GM12865 (cell line): ENCODE measurements at regions not wholly inside any gene's neighbourhood (a gene's known extent, or its start where the extent isn't known, plus 50 kb on each side); places are given as distances from the start of the nearest gene placed in this dataset.
A peak's percentile ranks its signal among the peaks of the same experiment; 100 is the strongest.

Experiments
- DNase-seq: peaks from one replicate; pipeline ENCODE4 v3.0.0; 2010; ENCODE audit warnings: low read depth
- H3K4me3 ChIP-seq: 2 replicates; pipeline ENCODE4 v1.5.1; 2011; ENCODE audit warnings: mild to moderate bottlenecking, low read depth, low read length, control low read depth
- TF ChIP-seq, protein P1 (sequence below): IDR thresholded peaks from 2 replicates; pipeline ENCODE4 v1.5.1; 2011; ENCODE audit warnings: low read length, control low read depth, low read depth, inconsistent platforms; ENCODE audit not compliant: insufficient read depth; ENCODE audit errors: missing control alignments

DNA sequence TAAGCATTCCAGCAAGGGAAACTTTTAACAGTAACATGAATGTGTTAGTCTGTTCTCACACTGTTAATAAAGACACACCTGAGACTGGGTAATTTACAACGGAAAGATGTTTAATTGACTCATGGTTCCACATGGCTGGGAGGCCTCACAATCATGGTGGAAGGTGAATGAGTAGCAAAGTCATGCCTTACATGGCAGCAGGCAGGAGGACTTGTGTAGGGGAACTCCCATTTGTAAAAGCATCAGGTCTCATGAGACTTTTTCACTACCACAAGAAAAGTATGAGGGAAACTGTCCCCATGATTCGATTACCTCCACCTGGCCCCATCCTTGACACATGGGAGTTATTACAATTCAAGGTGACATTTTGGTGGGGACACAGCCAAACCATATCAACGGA is 168.3 kb downstream of the PAH start:
- peak; percentile 43 for DNase-seq
- no peak overlapping the region for H3K4me3 ChIP-seq
- TF ChIP-seq, protein P1, sequence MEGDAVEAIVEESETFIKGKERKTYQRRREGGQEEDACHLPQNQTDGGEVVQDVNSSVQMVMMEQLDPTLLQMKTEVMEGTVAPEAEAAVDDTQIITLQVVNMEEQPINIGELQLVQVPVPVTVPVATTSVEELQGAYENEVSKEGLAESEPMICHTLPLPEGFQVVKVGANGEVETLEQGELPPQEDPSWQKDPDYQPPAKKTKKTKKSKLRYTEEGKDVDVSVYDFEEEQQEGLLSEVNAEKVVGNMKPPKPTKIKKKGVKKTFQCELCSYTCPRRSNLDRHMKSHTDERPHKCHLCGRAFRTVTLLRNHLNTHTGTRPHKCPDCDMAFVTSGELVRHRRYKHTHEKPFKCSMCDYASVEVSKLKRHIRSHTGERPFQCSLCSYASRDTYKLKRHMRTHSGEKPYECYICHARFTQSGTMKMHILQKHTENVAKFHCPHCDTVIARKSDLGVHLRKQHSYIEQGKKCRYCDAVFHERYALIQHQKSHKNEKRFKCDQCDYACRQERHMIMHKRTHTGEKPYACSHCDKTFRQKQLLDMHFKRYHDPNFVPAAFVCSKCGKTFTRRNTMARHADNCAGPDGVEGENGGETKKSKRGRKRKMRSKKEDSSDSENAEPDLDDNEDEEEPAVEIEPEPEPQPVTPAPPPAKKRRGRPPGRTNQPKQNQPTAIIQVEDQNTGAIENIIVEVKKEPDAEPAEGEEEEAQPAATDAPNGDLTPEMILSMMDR, result no peak

DNA sequence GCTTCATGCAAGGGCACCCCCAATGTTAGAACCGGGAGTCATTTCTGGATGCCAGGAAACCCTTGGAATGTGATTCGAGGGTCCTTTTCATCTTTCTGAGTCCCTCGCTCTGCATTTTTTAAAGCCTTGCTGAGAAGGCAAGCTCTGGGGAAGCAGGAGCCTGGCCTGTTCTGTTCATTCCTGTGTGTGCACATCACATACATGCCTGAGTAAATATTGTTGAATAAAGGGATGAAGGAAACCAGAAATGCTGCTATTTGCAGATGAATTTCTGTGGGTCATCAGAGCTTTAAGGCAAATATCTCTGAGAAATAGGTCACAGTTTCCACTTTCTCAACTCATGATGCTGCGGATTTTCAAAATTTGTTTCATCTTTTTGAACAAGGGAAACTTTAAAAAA is 170.1 kb downstream of the PAH start:
- no peak overlapping the region for H3K4me3 ChIP-seq
- no peak for DNase-seq
- TF ChIP-seq, protein P1, result no peak

DNA sequence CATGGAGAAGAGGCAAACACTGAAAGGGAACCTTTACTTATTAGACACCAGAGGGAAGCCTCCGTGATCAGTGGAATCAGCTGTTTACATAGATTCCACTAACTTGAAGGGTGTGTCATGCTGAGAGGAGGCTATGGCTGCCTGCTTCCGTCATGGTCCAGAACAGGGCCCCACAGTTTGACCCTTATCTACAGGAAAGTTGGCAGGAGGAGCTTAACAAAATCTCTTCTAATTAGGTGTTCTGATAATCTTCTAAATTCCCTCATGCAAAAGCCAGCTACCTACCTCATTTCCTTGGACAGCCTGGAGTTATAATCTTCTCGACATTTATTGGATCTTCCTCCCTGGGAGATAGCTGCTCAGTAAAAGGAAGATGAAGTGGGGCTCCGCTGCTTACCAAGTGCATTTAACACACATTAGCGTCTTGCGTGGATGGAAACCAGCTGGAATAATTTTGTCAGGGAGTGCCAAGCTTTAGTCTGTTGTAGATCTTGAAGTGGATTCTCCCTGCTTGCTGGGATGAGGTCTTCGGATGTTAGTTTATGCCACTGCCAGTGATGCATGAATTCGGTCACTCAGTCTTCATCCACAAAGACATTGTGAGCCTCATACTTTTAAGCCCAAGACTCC is 171.0 kb downstream of the PAH start:
- H3K4me3 ChIP-seq, result no peak overlapping the region
- TF ChIP-seq, protein P1, result no peak
- DNase-seq, result no peak

DNA sequence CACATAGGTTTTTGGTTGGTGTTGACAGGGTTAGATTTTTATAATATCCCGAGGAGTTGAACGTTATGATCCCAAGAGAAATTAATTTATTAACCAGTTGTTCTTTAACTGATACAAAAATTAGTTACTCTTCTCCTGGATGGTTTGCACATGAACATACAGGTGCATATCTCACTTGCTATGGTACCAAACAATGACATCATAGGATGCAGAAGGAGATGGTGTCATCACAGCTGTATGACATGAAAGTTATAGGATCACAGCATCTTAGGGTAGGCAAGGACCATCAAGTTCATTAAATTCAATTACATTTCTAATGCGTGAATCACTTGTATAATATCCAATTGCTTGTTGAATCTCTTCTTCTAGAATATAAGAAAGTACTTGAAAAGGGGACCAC is 175.8 kb downstream of the PAH start:
- TF ChIP-seq, protein P1, result no peak
- no peak overlapping the region for H3K4me3 ChIP-seq
- no peak for DNase-seq

DNA sequence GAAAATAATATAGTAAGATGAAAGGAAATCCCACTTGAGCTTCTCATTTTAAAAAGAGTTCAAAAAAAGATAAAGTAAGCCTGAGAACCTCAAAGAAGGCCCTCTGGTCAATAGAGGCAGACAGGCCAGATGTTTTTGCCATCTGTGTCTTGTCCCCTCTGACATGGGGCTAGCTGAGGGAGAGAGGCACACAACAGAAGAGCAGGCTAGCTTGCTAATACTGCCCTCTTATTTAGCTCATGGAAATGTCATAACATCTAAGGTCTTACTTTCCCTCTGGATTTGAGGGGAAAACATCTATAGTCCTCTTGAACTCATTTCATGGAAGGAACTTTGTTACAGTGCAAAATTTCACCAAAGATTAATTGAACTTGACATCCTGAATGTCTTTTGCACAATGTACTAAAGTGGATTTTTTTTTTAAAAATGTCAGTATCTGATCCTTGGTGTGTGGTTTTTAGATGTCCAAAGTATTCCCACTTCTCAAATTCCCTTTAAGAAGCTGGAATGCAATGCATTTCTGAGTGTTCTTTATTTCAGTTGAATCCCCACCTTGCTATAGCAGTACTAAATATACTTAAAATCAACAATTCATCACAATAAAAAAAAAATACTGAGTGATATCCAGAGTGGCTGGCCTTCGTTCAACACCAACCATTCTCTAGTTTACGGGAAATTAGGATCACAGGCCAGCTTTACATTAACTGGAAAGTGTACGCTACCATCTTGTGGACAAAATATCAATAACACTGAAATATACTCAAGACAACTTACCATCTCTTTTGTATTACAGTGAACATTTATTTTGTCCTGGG is 176.7 kb downstream of the PAH start:
- peak; percentile 31 for DNase-seq
- TF ChIP-seq, protein P1, result no peak
- H3K4me3 ChIP-seq, result no peak overlapping the region

DNA sequence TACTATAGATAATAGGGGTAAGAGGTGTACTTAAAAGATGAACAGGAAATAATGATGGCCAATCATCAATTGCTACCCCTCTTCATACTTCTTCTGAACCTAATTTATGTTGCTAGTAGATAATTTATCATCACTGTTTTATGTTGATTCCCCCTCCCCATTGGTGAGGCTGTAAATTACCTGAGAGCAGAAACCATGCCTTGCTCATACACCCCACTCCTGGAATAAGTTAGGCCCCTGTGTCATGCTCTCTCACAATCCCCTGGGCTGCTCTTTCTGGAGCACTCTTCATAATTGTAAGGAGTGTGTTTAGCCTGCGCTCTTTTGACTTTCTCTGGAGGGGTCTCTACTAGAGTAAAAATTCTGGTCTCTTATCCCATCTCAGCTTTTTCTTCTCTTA is 180.7 kb downstream of the PAH start:
- DNase-seq, result no peak

More for the DNA sequence above, 180.7 kb downstream of the PAH start:
- TF ChIP-seq, protein P1, result no peak
- no peak overlapping the region for H3K4me3 ChIP-seq
